GM18907 (cell line): ENCODE measurements at regions not wholly inside any gene's neighbourhood (a gene's known extent, or its start where the extent isn't known, plus 50 kb on each side); places are given as distances from the start of the nearest gene placed in this dataset.
"Not testable (repeated sequence)": the region's sequence is repeated elsewhere in the genome, so short reads cannot be mapped to it uniquely, and the experiment has no call there.

Experiments used
- ATAC-seq: cut with Tn5 transposase; IDR thresholded peaks from one replicate; pipeline ENCODE4 v1.9.1; 2021; ENCODE audit warnings: mild to moderate bottlenecking, moderate library complexity; ENCODE audit not compliant: unreplicated experiment

DNA sequence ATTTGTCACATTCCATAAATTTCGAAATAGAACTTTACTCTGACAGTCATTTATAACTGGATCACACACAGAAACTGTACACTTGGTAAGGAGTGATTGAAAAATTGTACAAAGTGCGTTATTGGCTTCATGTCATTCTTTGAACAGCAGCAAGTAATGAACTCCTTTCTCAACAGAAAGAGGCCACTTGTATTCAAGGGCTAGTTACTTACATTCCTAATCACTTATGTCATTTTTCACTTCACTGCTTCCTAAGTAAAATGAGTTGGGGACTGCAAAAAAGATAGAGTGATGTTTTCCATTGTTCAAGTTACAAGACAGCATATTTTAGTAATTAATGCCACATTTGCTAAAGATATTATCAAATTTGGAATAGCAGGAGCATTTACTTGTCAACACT is 893.2 kb downstream of the DTWD2 start:
- no peak for ATAC-seq

DNA sequence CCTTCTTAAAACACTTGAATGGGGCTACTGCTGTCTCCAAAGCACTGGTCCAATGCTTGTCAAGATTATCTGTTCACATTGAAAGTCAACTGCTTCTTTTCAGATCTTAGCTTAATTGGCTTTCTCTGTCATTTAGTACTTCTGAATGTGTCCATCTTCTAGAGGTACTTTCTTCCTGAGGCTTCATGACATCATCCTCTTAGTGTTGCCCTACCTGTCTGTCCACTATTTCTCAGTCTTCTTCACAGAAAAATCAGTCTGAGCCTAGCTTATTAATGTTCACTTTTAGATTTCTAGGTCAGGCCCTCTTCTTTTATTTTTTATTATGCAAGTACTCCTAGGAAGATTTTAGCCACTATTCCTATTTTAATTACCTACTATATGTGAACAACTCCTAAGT is 899.9 kb downstream of the DTWD2 start:
- ATAC-seq, result no peak

DNA sequence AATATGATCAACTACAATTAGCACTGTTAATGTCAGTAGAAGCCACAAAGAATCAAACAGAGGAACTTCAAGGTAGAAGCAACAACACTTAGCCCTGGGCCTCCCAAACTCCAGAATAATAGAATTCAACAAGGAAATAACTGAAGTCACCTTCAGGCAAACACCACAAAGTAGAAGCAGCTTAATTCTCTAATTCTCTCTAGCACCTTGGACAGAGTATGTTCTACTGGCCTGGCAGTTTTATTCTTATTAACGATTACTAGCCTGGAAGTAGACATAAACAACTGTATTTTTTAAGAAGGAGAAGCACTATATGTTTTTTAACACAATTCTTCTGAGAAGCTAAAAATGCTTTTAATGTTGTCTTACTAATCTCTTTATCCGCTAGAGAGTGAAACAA is 911.9 kb downstream of the DTWD2 start:
- no peak for ATAC-seq

DNA sequence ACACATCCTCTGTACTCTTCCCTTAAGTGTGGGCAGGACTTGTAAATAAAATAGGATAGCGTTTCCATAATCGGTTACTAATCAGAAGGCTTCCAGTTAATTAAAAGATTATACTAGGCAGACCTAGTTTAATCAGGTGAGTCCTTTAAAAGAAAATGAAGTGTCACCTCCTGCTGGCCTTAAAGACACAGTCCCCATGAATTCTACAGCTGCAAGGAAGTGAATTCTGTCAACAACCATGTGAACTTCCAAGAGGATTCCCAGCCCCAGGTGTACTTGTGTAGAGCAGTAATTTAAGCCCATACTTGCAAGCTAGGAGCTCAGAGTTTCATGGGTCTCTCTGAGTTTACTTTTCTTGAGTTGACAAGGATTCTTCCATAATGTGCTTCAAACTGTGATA is 918.3 kb downstream of the DTWD2 start:
- ATAC-seq, result no peak

DNA sequence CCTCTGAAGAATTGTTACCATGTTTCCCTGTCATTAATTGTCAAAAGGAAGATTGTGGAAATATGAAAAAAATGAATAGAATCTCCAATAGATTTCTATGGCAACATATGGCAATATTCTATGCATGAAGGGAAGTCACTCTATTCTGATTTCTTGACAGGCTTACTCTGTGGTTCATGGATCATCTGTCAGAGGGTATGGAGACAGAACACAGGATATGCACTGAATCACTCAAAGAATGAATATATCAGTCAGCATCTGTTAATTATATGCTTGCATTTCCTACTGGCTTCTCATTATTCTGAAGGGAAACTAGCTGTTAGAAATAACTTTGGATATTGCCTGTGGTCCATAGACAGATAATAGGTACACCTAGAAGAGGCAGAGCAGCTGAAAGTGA is 918.9 kb downstream of the DTWD2 start:
- no peak for ATAC-seq

DNA sequence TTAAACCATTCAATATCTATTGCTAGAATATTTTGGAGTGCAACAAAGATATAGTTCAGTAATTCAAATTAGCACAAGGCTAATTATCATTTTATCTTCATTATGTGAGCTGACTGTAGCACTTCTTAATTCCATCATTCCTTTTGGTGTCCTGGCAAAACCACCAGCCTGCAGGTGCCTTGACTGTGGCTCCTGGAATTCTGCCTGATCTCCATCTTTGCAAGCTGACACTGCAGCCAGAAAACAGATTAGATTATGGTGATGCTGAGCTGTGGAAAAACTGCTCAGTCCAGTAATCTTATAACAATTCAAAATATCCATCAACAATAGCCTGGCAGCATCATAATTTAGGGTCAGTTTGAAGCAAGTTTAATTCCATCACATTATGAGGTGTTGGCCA is 919.5 kb downstream of the DTWD2 start:
- no peak for ATAC-seq

DNA sequence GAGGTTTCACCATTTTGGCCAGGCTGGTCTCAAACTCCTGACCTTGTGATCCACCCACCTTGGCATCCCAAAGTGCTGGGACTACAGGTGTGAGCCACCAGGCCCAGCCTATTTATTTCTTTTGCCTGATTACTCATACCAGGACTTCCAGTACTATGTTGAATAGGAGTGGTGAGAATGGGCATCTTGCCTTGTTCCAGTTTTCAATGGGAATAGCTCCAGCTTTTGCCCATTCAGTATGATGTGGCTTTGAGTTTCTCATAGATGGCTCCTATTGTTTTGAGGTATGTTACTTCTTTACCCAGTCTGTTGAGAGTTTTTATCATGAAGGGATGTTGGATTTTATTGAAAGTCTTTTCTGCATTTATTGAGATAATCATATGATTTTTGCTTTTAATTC is 924.5 kb downstream of the DTWD2 start:
- not testable (repeated sequence) for ATAC-seq

DNA sequence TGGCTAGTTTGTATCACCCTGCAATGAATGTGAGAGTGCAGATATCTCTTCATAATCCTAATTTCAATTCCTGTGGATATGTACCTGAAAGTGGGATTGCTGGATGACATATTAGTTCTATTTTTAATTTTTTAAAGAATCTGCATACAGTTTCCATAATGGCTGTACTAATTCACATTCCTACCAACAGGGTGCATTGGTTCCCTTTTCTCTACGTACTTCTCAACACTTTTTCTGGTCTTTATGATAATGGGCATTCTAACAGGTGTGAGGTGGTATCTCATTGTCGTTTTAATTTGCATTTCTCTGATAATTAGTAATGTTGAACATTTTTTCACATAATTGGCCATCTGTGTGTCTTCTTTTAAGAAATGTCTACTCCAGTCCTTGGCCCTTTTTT is 927.5 kb downstream of the DTWD2 start:
- ATAC-seq, result no peak

DNA sequence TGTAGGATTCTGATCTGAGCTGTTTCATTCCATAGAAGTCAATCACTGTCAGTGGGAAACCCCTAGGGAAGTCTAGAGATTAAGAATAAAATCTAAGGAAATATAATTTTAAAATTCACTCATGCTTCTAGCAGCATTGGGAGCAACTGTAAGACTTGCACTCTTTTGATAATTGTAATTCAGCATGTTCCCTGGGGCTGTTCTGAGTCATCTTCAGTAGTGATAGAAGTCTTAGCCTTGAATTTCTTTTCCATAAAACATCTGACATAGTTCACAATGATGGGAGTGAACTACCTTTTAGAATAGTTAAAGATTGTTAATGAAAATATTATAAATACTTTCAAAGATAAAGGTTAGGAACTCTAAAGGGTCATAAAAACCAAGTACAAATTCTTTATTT is 935.8 kb downstream of the DTWD2 start:
- ATAC-seq, result no peak

DNA sequence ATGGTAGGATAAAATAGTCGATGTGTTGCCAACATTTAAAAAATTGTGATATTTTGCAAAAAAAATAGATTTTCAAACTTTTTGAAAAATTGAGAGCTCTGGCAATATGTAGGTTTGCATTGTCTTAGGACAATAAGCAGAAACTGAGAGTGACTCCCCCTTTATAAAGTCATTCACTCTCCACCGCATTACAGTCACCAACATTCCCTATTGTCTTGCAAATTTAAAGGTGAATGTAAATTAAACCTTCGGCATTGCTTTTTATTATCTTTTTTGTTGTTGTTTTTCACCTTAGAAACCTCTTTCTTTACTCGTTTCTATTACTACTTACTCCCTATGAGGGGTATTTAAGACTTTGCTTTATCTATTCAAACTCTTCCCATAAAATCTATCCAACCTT is 944.2 kb downstream of the DTWD2 start:
- ATAC-seq, result no peak

DNA sequence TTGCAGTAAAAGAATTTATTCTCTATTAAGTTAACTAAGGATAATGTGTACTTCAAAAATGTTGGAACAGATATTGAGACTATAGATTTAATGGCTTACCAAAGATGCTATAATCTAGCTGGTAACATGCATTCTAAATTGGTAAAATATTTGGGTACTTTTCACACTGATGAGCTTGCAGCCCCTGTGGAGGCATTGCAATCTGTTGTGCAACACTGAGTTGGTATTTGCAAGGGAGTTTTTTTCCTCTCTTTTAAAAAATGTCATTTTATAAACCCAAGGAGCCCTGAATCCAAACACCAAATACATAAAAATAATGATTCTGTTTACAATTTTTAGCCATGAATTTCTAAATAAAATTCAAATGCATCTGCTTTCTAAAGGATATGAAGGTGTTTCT is 944.8 kb downstream of the DTWD2 start:
- ATAC-seq, result no peak

DNA sequence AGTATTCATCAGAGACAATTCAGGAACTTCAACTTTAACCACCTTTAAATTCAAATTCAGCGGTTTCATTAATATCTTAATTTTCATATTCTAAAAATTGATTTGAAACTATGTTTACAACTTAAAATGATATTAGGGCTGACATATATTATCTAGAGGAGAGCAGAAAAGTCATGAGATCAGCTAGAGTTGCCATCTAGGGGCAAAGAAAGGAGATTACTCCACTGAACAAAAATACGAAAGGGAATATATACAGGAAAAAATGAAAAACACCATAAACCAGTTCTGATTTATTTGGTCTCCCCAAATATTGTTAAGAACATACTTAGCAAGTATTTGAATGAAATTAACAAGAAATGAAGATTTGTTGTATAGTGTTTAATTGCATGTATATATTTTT is 946.3 kb downstream of the DTWD2 start:
- no peak for ATAC-seq

DNA sequence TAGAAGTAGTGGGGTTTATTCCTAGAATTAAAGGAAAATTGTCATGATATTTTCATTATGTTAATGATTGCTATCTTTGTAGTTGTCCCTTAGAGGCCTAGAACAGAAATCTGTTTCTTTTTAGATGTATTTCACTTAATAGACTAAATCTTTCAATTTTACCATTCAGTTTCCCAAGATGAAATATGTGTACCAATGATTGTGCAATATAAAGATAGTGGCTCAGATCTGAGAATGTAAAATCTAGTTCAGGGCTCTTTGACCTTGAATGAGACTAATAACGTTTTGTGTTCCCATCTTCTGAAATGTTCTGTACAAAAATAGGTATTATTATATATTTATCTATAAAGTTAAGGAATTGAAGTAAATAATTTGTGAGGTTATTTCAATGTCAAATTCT is 947.9 kb downstream of the DTWD2 start:
- no peak for ATAC-seq

DNA sequence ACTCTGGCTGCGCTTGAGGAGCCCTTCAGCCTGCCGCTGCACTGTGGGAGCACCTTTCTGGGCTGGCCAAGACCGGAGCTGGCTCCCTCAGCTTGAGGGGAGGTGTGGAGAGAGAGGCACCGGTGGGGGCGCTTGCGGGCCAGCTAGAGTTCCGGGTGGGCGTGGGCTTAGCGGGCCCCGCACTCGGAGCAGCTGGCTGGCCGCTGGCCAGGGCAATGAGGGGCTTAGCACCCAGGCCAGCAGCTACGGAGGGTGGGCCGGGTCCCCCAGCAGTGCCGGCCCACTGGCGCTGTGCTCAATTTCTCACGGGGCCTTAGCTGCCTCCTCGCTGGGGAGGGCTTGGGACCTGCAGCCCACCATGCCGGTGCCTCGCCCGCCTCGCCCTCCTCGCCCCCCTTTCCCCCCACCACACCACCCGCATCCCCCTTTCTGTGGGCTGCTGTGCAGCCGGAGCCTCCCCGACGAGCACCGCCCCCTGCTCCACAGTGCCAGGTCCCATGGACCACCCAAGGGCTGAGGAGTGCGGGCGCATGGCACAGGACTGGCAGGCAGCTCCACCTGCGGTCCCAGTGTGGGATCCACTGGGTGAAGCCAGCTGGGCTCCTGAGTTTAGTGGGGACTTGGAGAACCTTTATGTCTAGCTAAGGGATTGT is 954.5 kb downstream of the DTWD2 start:
- ATAC-seq, result no peak

DNA sequence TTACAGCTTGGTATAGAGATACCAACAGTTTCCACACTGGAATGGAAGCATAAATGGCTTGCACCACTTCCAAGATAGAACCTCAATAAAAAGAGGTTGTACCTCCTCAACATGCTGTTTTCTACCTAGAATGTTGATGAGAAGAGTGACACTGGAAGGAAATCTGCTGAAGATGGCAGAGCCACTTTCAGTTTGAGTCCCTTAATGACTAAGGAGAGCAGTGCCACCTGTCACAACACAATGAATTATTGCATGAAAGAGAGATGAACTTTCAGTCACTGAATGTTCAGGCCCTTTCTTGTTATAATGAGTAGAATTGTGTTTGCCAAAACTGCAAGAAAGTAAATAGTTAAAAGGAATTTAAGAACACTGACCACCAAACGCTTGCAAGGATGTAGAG is 958.5 kb downstream of the DTWD2 start:
- ATAC-seq, result no peak

DNA sequence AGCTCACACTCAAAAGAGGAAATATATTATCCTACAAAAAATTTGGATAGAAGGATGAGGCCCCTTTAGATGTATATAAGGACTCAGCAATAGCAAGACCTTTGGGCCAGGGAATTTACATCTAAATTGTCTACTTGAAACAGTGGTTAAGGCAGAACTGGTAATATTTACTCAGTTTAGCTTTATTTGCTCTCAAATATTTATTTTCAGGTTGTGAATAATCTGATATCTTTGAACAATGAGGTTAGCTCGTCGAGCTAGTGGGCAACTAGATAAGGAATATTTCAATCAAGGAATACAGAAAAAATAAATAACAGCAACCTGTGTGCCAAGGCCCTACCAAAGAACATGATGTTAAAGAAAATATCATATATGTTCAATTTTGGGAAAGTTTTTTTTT is 966.3 kb downstream of the DTWD2 start:
- ATAC-seq, result no peak

DNA sequence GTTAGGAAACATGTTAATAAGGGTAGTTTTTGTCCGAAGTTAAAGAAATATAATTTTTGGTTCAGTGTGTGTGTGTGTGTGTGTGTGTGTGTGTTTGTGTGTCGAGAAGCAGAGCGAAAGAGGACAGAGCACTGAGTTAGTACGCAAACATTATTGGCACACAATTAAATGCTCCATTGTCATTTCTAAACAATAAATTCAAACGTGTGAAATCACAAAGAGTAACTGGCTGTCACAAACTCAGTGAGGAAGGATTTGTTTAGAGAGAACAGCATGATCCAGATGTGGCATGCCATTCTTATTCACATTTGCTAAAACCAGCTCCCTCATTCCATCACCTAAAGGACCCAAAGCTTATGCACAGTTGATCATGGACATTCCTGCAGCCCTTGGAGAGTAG is 970.8 kb downstream of the DTWD2 start:
- ATAC-seq, result no peak

DNA sequence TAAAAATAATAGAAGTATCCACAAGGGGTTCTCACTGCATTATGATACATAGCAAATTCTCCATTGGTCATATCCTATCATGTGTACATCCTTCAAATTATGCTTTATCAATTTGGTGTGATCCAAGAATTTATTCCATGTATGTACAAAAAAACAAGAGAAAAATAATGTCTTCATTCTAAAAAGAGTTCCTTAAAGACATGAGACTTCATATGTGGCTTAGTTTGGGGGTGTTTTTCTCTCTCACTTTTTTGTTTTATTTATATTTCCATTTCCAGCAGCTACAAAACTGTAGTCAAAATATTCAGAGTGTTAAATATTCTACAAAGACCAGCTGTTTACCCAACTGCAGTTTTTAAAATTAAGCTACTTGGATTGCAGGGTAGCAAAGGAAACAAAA is 972.0 kb downstream of the DTWD2 start:
- ATAC-seq, result no peak

DNA sequence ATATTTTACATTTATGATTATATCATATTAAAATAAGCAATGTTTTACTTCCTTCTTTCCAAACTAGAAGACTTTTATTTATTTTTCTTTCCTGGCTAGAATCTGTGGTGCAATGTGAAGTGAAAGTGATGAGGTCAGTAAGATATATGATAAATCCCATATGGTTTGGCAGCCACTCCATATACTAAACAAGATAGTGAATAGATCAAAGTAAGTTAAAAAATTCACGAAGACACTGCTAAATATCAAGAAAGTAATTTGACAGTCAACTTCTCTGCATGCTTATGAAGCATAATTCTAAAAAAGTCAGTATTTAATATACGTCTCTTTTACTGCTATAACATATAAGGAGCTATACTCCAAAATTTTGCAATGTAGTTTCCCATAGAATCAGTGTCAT is 972.8 kb downstream of the DTWD2 start:
- no peak for ATAC-seq

DNA sequence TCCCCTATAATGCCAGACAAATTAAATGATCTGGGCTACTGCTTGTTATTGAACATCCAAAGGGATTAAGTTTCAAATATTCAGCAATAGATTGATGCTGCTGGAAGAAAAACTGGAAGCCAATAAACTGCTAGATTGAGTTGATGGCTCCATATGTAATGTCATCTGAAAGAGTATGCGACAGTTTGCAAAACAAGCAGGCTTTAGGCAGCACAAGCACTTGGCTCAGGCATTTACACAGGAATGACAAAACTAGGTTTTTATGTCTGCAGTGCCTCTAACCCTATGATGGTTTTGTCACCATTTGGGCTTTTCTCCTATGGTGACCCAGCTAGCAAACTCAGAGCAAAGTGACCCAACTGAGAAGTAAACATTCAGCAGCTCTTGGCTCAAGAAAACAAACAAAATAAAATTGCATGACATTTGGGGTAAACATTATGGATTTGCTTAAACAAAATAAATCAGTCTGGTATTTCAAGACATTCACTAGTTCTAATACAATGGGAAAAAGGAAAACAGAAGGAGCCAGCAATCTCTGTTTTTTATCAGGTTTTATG is 978.5 kb downstream of the DTWD2 start:
- no peak for ATAC-seq

DNA sequence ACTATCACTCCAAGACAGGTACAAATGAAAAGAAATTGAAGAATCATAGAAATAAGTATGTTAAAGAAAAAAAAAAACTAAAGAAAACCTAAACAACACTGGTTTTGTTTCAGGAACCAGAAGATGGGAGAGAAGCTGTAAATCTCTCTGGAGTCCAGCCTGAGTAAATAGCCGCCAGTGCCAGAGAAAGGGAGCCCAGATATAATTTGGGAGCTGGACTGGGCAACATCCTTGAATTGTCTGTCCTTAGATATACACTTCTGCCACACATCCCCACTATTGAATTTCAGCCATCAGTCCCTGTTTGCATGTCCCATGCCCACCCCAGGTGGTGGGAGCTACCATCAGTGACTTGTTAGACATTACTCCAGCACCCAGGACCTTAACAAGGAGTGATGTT is 979.6 kb downstream of the DTWD2 start:
- ATAC-seq, result no peak

DNA sequence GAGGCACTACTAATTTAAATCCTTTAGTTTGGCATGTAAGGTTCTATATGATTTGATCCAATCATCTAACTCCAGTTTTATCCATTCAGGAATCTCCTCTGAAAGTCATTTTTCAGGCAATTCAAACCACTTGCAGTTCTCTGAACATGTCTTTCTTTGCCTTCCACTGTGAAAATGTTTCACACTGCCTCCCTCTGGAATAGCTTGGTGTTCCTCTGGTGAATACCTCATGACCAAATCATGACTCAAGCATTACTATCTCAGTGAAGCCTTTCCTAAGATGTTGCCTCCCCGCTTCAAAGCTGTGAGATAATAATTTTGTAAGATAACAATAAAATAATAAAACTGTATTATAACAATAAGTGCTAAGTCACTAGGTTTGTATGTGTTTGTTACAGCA is 981.1 kb downstream of the DTWD2 start:
- no peak for ATAC-seq

DNA sequence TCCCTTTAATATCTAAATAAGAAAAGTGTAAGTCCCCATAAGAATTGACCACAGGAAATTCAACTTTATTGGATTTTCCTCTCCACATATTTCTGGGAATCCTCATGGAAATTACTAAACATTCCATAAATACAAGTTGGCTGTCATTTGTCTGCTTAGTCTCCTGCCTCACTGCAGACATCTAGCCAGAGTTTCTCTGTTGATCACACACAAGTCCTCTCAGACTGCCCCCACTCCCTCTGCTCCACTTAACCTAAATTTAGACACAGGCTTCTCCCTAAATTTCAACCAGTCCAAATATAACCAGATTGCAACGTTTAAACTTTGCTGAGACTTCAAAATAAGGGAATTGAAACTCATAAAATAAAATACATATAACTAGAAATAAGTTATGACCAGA is 982.1 kb downstream of the DTWD2 start:
- no peak for ATAC-seq
